NB4 (cell line): ENCODE measurements at regions not wholly inside any gene's neighbourhood (a gene's known extent, or its start where the extent isn't known, plus 50 kb on each side); places are given as distances from the start of the nearest gene placed in this dataset.

Experiments used
- CTCF ChIP-seq: IDR thresholded peaks from one replicate; pipeline ENCODE4 v1.5.1; 2012; ENCODE audit warnings: low read depth, low read length
- MAX ChIP-seq: IDR thresholded peaks from 2 replicates; pipeline ENCODE4 v1.6.1; 2011; ENCODE audit warnings: low read depth, low read length
- MYC ChIP-seq: IDR thresholded peaks from 2 replicates; pipeline ENCODE4 v1.6.1; 2011; ENCODE audit warnings: low read depth, low read length
- POLR2A ChIP-seq: IDR thresholded peaks from 2 replicates; pipeline ENCODE4 v1.6.1; 2011; ENCODE audit warnings: mild to moderate bottlenecking; ENCODE audit not compliant: insufficient read length; ENCODE audit errors: extremely low read depth

- TF ChIP-seq CTCF (no peak), MYC (no peak), POLR2A (no peak), MAX (no peak)
Observed at GRCh38 chr6:165013701-165014100, 295.7 kb downstream of the C6orf118 start.
